Peyer's patch (tissue), 4 donors: ENCODE measurements at regions not wholly inside any gene's neighbourhood (a gene's known extent, or its start where the extent isn't known, plus 50 kb on each side); places are given as distances from the start of the nearest gene placed in this dataset.

Experiments
- CTCF ChIP-seq, 6 experiments: fragments of 450-650 bp in 4 of 6; fragments of 200-600 bp in 2 of 6; sonication (generic) in 1 of 6; IDR thresholded peaks; one replicate each; pipeline ENCODE4 v1.5.1; 2017 to 2019; ENCODE audit warnings: antibody characterized with exemption in 6 of 6, mild to moderate bottlenecking in 3 of 6, moderate library complexity in 1 of 6
- POLR2A ChIP-seq, 2 donors: fragments of 450-650 bp; IDR thresholded peaks; one replicate each; pipeline ENCODE4 v1.5.1; 2017; ENCODE audit warnings: antibody characterized with exemption in 2 of 2, mild to moderate bottlenecking in 2 of 2, moderate library complexity in 2 of 2

GRCh38 chr11:130707217-130707616 is 209.1 kb downstream of the SNX19 start:
- no peak for TF ChIP-seq POLR2A (IDR thresholded peaks at IDR 0.05)
- no peak for TF ChIP-seq CTCF (IDR thresholded peaks at IDR 0.05)
